ENCODE measurements at regions not wholly inside any gene's neighbourhood (a gene's known extent, or its start where the extent isn't known, plus 50 kb on each side); places are given as distances from the start of the nearest gene placed in this dataset.

GRCh38 chr17:77746896-77747554, 211.5 kb upstream of the TNRC6C start (continued):
- TF ChIP-seq, protein P1, sequence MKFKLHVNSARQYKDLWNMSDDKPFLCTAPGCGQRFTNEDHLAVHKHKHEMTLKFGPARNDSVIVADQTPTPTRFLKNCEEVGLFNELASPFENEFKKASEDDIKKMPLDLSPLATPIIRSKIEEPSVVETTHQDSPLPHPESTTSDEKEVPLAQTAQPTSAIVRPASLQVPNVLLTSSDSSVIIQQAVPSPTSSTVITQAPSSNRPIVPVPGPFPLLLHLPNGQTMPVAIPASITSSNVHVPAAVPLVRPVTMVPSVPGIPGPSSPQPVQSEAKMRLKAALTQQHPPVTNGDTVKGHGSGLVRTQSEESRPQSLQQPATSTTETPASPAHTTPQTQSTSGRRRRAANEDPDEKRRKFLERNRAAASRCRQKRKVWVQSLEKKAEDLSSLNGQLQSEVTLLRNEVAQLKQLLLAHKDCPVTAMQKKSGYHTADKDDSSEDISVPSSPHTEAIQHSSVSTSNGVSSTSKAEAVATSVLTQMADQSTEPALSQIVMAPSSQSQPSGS (IDR thresholded peaks at IDR 0.05; ENCODE audit: low read length), result no peak
- TF ChIP-seq GTF2F1 (IDR thresholded peaks at IDR 0.05; ENCODE audit: borderline replicate concordance, low read depth, low read length) (no peak), JUND (IDR thresholded peaks at IDR 0.05; ENCODE audit: low read length) (no peak), RFX5 (IDR thresholded peaks at IDR 0.05; ENCODE audit: borderline replicate concordance, low read depth, low read length) (no peak), RAD21 (IDR thresholded peaks at IDR 0.05 in 1 of 2, conservative IDR thresholded peaks at IDR 0.05 in 1 of 2; ENCODE audit: low read depth in 2 of 2, low read length in 2 of 2) (no peak), RBBP5 (IDR thresholded peaks at IDR 0.05; ENCODE audit: borderline replicate concordance, low read depth, low read length) (no peak), SUZ12 (IDR thresholded peaks at IDR 0.05; ENCODE audit: low read length) (no peak), TBP (IDR thresholded peaks at IDR 0.05; ENCODE audit: low read depth, low read length) (no peak), TCF12 (IDR thresholded peaks at IDR 0.05; ENCODE audit: low read depth, low read length) (no peak), KDM5A (IDR thresholded peaks at IDR 0.05; ENCODE audit: low read length) (no peak), SP1 (IDR thresholded peaks at IDR 0.05; ENCODE audit: low read depth, low read length) (no peak)
